GM19025 (cell line): ENCODE measurements at regions not wholly inside any gene's neighbourhood (a gene's known extent, or its start where the extent isn't known, plus 50 kb on each side); places are given as distances from the start of the nearest gene placed in this dataset.
A peak's percentile ranks its signal among the peaks of the same experiment; 100 is the strongest.
"Not testable (repeated sequence)": the region's sequence is repeated elsewhere in the genome, so short reads cannot be mapped to it uniquely, and the experiment has no call there.

Experiments
- ATAC-seq: cut with Tn5 transposase; IDR thresholded peaks from one replicate; pipeline ENCODE4 v1.9.1; 2021; ENCODE audit warnings: mild to moderate bottlenecking, low read depth, moderate library complexity; ENCODE audit not compliant: unreplicated experiment

- ATAC-seq: no peak
These were observed 217.0 kb upstream of the CXCR4 start for GRCh38 chr2:136334967-136335366.

GRCh38 chr2:136332436-136333095 is 214.6 kb upstream of the CXCR4 start:
- ATAC-seq: no peak

- no peak for ATAC-seq
These were observed 213.3 kb upstream of the CXCR4 start for GRCh38 chr2:136331226-136331625.

GRCh38 chr2:136328207-136328795 is 210.4 kb upstream of the CXCR4 start:
- ATAC-seq: no peak

DNA sequence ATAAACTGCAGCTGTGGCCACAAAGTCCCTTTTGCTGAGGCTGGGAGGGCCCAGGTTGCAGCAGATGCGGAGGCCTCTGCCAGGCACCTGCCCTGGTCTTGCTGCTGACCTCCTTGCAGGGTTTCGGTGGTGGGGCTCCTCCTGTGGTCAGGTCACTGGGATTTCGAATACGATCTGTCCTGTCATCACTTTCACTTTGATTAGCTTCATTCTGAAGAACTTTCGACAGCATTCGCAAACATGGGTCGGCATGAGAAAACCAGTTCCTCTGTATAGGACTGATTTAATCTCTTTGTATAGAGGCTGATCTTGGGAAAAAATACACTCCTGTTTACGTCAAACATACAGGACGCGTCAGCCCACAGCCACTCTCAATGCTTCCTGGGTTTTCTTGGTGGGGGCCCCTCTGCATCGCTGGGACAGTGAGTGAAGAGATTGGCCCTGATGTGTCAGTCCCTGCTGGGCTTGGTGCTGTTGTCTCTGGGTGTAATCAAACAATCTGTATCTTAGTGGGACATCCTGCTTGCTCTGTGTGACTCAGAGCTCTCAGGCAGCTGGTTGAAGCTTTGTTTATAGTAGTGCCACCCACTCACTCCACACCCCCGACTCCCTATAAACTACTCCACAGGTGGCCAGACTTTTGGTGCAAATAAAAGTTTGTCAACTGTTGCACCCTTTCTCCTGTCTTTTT is 209.4 kb upstream of the CXCR4 start:
- ATAC-seq: peak; percentile 93

DNA sequence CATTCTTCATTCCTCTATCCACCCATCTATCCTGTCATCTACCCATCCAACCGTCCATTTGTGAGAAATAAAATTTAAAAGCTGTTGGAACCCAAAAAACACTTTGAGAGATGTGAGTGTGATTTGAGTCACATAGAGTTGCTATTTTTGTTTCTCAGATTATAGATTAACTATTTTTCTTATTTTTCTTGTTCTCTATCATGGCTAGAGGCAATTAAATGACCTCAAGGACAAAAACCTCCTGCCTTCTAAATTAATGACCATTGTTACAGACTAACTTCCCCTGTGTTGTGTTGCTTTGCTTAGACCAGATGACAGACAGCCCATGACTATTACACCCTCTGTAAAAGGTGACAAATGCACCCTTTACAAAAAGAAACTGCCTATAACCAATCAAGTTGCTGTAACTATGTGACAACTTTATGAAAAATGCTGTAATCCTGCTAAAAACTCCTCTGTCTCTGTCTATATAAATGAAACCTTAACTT is 207.9 kb upstream of the CXCR4 start:
- no peak for ATAC-seq

- no peak for ATAC-seq
These were observed 207.0 kb upstream of the CXCR4 start for GRCh38 chr2:136324966-136325365.

DNA sequence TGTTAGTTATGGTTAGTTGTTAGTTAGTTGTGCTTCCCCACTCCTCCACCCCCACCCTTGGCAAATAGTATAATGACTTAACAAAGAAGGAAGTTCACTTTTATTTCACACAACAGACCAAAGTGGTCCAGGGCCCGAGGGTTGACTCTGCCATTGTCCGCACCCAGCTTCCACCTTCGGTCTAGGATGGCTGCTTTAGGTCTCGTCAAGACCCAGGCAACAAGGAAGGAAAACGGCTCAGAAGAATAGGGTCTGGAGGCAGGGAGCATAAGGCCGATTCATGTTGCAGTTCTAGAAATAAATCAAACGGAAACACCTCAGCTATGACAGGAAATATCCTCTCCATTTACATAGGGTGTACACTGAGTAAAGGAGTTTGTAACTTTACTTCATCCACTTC is 206.0 kb upstream of the CXCR4 start:
- ATAC-seq: no peak

DNA sequence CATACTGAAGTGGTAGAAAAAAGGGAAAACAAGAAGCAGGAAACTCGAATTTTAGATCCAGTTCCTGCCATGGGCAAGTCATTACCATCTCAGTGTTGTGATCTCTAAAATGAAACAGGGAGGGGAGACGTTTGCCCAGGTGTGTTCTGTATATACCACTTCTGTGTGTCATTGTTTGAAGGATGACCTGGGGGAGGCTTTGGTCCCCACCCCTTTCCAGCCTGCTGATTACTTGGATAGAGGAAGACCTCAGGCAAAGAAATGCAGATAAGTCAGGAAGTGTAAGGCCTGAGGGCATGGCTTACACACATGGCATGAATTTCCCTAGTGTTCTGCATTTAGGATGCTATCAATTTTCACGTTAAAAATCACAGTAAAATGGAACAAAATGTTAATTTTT is 205.2 kb upstream of the CXCR4 start:
- no peak for ATAC-seq

DNA sequence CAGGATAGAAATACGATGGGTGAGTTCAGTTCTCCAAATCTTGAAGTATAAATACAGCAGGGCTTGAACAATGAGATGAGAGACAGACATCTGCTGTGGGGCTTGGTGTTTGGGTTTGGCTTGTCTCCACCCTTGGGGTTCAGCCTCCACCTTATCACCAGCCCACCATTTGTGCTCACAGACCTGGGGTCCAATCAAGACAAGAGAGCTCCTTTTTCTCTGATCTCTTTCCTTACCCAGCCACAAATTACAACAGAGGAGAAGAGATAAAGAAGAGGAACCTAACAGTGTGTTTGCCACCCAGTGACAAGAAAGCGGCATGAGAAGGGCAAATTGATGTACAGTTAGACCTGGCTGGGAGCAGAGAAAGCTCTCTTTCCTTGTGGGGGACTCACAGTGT is 204.5 kb upstream of the CXCR4 start:
- no peak for ATAC-seq

- no peak for ATAC-seq
These were observed 201.7 kb upstream of the CXCR4 start for GRCh38 chr2:136319651-136320050.

DNA sequence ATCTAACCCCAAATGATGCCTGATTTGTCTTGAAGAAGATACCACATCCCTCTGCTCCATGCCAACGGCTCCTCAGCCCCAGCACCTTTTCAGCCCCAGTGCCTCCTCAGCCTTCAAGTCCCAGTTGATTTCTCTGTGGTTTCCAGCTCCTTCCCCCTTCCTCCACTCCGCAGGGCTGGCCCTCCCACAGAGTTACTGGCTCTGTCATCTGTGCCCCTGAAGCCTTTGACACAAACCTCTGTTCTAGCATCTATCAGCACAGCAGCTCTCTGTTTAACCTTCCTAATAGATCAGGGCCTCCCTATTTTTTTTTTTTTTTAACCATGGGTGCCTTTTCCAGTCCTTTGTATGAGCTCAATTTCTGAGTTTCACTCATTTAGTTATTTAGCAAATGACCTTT is 201.3 kb upstream of the CXCR4 start:
- ATAC-seq: no peak

GRCh38 chr2:136314240-136314639 is 196.3 kb upstream of the CXCR4 start:
- ATAC-seq: no peak

- not testable (repeated sequence) for ATAC-seq
These were observed 194.6 kb upstream of the CXCR4 start for GRCh38 chr2:136312568-136312967.

GRCh38 chr2:136310797-136311603 is 193.1 kb upstream of the CXCR4 start:
- ATAC-seq: no peak

- no peak for ATAC-seq
These were observed 192.1 kb upstream of the CXCR4 start for GRCh38 chr2:136310005-136310495.

DNA sequence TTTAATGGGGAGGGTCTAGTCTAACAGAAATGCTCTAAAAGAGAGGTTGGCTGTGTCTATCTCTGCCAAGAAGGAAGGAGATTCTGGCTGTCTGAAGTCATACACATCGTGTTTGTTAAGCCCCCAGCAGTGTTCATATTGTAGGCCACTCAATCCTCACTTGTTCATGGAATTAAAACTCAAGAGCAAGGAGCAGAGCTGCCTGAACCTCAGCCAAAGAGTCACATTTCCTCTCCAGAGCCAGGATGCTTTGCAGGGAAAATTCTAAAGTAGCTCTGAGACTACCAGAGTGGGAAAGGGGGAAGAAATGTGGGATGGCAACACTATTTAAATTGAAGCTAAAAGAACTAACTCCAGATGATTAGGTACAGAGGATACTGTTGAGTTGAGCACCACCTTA is 190.7 kb upstream of the CXCR4 start:
- ATAC-seq: no peak

- ATAC-seq: no peak
These were observed 188.9 kb upstream of the CXCR4 start for GRCh38 chr2:136306836-136307235.

GRCh38 chr2:136305517-136306192 is 187.7 kb upstream of the CXCR4 start:
- ATAC-seq: peak; percentile 90

- no peak for ATAC-seq
These were observed 183.1 kb upstream of the CXCR4 start for GRCh38 chr2:136301006-136301405.
